GM12872 (cell line): ENCODE measurements at regions not wholly inside any gene's neighbourhood (a gene's known extent, or its start where the extent isn't known, plus 50 kb on each side); places are given as distances from the start of the nearest gene placed in this dataset.
A peak's percentile ranks its signal among the peaks of the same experiment; 100 is the strongest.

Experiments used
- TF ChIP-seq, protein P1 (sequence below): IDR thresholded peaks from 3 replicates; pipeline ENCODE4 v1.5.1; 2011; ENCODE audit warnings: low read depth, mild to moderate bottlenecking, low read length, moderate library complexity; ENCODE audit not compliant: insufficient read depth

DNA sequence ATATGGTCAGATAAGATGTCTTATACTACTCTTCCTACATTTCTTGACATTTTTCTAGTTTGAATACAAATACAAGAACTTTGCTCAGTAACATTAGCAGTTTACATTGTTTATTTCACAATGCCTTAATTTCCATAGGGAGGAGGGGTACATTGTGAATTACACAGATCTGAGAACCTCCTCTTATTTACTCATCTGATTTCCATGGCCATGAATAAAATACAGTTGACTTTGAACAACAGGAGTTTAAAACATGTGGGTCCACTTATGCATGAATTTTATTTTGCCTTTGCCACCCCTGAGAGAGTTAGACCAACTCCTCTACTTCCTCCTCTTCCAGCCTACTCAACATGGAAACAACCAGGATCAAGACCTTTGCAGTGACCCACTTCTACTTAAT, 67.7 kb downstream of the MGST1 start:
- TF ChIP-seq, protein P1, sequence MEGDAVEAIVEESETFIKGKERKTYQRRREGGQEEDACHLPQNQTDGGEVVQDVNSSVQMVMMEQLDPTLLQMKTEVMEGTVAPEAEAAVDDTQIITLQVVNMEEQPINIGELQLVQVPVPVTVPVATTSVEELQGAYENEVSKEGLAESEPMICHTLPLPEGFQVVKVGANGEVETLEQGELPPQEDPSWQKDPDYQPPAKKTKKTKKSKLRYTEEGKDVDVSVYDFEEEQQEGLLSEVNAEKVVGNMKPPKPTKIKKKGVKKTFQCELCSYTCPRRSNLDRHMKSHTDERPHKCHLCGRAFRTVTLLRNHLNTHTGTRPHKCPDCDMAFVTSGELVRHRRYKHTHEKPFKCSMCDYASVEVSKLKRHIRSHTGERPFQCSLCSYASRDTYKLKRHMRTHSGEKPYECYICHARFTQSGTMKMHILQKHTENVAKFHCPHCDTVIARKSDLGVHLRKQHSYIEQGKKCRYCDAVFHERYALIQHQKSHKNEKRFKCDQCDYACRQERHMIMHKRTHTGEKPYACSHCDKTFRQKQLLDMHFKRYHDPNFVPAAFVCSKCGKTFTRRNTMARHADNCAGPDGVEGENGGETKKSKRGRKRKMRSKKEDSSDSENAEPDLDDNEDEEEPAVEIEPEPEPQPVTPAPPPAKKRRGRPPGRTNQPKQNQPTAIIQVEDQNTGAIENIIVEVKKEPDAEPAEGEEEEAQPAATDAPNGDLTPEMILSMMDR = no peak

DNA sequence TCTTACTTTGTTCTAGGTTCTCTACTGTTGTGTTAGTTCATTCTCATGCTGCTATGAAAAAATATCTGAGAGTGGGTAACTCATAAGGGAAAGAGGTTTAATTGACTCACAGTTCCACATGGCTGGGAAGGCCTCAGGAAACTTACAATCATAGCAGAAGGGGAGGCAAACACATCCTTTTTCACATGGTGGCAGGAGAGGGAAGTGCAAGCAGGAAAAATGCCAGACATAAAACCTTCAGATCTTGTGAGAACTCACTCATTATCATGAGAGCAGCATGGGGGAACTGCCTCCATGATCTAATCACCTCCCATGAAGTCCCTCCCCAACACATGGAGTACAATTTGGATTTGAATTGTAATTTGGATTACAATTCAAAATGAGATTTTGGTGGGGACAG, 69.6 kb downstream of the MGST1 start:
- TF ChIP-seq, protein P1 = 0 out of 3 replicates have a peak, but pooled peaks have one; percentile 5

- TF ChIP-seq, protein P1 = no peak
Measured at GRCh38 chr12:16421806-16422205, 74.4 kb downstream of the MGST1 start.

DNA sequence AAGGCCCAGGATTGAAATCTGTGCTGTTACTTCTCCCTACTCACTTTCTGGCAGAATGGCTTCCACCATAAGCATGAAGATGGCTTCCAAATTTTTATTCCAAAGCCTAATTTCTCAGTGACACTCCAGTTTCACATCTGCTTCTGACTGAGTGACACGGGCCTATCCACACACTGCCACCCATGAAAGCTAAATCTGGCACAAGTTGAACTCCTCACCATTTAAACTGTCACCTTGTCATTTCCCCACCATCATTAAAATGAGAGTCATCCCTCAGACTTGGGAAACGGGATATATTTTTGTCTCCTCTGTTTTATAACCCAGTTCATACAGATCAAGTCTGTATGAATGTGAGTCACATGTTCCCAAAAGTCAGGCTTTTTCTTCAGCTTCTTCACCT, 77.1 kb downstream of the MGST1 start:
- TF ChIP-seq, protein P1 = no peak

- TF ChIP-seq, protein P1 = no peak
Measured at GRCh38 chr12:16435875-16436554, 88.6 kb downstream of the MGST1 start.

GRCh38 chr12:16437281-16437816, 89.9 kb downstream of the MGST1 start:
- TF ChIP-seq, protein P1 = no peak

DNA sequence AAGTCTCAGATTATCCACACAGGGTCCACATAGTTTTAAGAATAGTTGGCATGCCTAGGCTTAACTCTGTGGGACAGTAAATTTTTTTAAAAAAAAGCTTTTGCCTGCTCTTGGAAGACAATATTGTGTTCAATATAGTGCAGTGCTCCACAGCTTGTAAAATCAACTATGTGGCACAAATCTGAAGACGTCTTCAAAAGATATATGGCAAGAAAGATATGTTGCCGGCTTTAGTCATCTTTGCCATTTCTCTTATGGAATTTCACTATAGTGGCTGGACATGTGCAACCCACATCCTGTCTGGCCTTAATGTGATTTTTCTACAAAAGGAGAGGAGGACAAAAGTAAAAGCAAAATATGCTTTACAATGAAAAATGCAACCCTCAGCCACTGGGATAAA, 90.5 kb downstream of the MGST1 start:
- TF ChIP-seq, protein P1 = no peak
